Activated B cell treated with CpG ODN at 0.5 μM for 24 hours (primary cell): ENCODE measurements at regions not wholly inside any gene's neighbourhood (a gene's known extent, or its start where the extent isn't known, plus 50 kb on each side); places are given as distances from the start of the nearest gene placed in this dataset.

Experiments
- ATAC-seq: fragments of 200-7000 bp; cut with Tn5 transposase; one replicate; pipeline ENCODE4 v1.10.0; 2021; ENCODE audit warnings: low read depth, mild to moderate bottlenecking, moderate library complexity
- CTCF ChIA-PET: fragments of 350-600 bp; sonication (Branson Sonifier 250); formaldehyde crosslinking; loops from one replicate; lab custom pipeline; 2021; ENCODE audit warnings: antibody characterized with exemption; lab: Charles Lee
- POLR2A ChIA-PET: fragments of 350-600 bp; sonication (Branson Sonifier 250); formaldehyde crosslinking; loops from one replicate; lab custom pipeline; 2021; ENCODE audit warnings: antibody characterized with exemption; lab: Charles Lee
- DNase-seq: peaks from one replicate; pipeline ENCODE4 v3.0.0; 2022
- H3K27ac Mint-ChIP-seq: one replicate; pipeline ENCODE4 v1.8.0; 2020; ENCODE audit warnings: mixed read lengths
- H3K27me3 Mint-ChIP-seq: one replicate; pipeline ENCODE4 v1.8.0; 2021; ENCODE audit warnings: mixed read lengths
- H3K36me3 Mint-ChIP-seq: one replicate; pipeline ENCODE4 v1.8.0; 2021; ENCODE audit warnings: low read depth, mixed read lengths
- H3K4me1 Mint-ChIP-seq: one replicate; pipeline ENCODE4 v1.8.0; 2021; ENCODE audit warnings: mixed read lengths
- H3K4me3 Mint-ChIP-seq: one replicate; pipeline ENCODE4 v1.8.0; 2020; ENCODE audit warnings: mild to moderate bottlenecking, mixed read lengths
- H3K9me3 Mint-ChIP-seq: one replicate; pipeline ENCODE4 v1.8.0; 2020; ENCODE audit warnings: mixed read lengths
- intact Hi-C: fragments of 100-400 bp; cut with micrococcal nuclease; formaldehyde crosslinking; loops from one replicate; pipeline ENCODE4 v1.15.1; 2024
- TF ChIP-seq, protein P1 (sequence below): fragments of 200-600 bp; IDR thresholded peaks from one replicate; pipeline ENCODE4 v1.8.0; 2022; ENCODE audit warnings: antibody characterized with exemption, mild to moderate bottlenecking

DNA sequence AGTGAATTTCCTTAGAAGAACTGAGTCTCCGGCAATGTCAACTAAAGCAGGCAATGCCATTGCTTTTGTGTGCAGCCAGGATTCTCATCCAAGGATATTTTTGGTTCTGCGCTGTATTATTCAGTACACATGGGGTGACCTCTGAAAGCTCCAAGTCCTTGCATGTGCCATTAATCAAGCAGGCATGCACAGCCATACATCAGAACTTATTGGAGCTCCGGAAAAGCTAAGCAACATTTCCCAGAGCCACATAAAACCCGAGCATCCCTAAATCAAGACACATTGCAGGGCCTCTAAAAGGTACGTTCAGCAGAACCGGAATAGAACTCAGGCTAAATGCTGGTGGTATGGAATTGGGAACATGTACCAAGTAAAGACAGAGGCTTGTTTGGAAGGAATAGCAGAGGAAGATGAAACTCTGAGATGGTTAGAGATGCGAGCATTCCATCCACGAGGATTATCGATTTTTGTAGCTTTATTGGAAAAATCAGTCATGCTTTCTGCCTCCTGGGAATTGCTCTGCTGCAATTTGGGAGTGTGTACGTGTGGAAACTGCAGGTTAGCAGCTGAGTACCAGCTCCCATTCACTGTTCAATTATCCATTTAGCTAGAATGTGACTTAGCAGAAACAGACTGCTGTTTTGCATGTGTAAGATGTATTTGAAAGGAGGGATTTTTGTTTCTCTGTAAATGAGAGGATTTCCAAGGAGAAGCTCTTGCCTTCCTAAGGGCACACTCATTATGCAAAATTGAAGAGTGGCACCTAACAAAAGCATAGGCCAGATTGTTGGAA lies 143.7 kb upstream of the WWC1 start:
- H3K36me3 Mint-ChIP-seq = no peaks in the 10 kb centered on the region
- no peak overlapping the region for H3K4me3 Mint-ChIP-seq
- DNase-seq (no peak), ATAC-seq (no peak)
- H3K27me3 Mint-ChIP-seq = no peaks in the 10 kb centered on the region
- no peaks in the 10 kb centered on the region for H3K9me3 Mint-ChIP-seq
- H3K27ac Mint-ChIP-seq = no peak overlapping the region
- intact Hi-C loops = no loop called here
- POLR2A ChIA-PET = no interaction called here
- TF ChIP-seq, protein P1, sequence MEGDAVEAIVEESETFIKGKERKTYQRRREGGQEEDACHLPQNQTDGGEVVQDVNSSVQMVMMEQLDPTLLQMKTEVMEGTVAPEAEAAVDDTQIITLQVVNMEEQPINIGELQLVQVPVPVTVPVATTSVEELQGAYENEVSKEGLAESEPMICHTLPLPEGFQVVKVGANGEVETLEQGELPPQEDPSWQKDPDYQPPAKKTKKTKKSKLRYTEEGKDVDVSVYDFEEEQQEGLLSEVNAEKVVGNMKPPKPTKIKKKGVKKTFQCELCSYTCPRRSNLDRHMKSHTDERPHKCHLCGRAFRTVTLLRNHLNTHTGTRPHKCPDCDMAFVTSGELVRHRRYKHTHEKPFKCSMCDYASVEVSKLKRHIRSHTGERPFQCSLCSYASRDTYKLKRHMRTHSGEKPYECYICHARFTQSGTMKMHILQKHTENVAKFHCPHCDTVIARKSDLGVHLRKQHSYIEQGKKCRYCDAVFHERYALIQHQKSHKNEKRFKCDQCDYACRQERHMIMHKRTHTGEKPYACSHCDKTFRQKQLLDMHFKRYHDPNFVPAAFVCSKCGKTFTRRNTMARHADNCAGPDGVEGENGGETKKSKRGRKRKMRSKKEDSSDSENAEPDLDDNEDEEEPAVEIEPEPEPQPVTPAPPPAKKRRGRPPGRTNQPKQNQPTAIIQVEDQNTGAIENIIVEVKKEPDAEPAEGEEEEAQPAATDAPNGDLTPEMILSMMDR = no peak
- no peaks in the 10 kb centered on the region for H3K4me1 Mint-ChIP-seq
- CTCF ChIA-PET = no interaction called here

DNA sequence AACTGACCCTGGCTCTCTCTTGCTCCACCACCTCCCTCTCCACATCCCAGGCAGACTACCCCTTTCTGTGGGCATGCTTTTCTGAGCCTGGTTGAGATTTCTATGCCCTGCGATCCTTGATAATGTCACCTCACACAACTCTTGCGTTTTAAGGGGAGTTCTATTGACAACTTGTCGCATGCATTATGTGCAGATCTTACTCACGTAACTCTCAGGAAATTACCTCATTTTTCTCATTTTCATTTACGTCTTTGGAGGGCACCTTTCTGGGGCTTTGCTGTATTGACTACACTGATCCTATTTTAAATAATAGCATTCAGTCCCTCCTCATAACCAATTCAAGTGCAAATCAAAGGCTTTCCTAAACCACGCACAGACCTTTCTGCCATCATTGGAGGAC lies 140.4 kb upstream of the WWC1 start:
- H3K27ac Mint-ChIP-seq = no peak overlapping the region
- H3K36me3 Mint-ChIP-seq = no peaks in the 10 kb centered on the region
- H3K4me1 Mint-ChIP-seq = no peaks in the 10 kb centered on the region
- intact Hi-C loops = no loop called here
- H3K27me3 Mint-ChIP-seq = no peaks in the 10 kb centered on the region
- no peak for DNase-seq
- ChIA-PET POLR2A (no interaction called here), CTCF (no interaction called here)
- TF ChIP-seq, protein P1 = no peak
- ATAC-seq = no peak
- H3K9me3 Mint-ChIP-seq = no peaks in the 10 kb centered on the region
- no peak overlapping the region for H3K4me3 Mint-ChIP-seq

DNA sequence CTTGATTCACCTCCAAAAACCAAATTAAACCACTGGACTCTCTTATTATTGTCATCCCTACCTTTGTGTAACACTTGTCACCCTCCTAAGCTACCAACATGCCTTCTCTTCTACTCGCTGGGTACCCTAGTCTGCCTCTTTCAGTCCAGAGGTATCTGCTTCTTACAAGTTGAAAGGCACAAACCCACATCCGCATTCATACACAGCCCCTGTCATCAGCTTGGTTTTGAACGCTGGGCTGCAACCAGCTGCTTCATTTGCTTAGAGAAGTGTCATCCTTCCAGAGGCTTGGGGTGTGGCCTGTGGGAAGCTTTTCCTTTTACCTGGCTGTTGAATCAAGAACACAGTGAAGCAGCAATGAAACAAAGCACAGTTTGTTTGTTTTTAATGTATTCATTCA lies 138.8 kb upstream of the WWC1 start:
- intact Hi-C loops = no loop called here
- Mint-ChIP-seq H3K27ac (no peak overlapping the region), H3K4me1 (no peaks in the 10 kb centered on the region), H3K36me3 (no peaks in the 10 kb centered on the region), H3K4me3 (no peak overlapping the region), H3K9me3 (no peaks in the 10 kb centered on the region), H3K27me3 (no peaks in the 10 kb centered on the region)
- POLR2A ChIA-PET = no interaction called here
- TF ChIP-seq, protein P1 = no peak
- DNase-seq (no peak), ATAC-seq (no peak)
- CTCF ChIA-PET = no interaction called here

DNA sequence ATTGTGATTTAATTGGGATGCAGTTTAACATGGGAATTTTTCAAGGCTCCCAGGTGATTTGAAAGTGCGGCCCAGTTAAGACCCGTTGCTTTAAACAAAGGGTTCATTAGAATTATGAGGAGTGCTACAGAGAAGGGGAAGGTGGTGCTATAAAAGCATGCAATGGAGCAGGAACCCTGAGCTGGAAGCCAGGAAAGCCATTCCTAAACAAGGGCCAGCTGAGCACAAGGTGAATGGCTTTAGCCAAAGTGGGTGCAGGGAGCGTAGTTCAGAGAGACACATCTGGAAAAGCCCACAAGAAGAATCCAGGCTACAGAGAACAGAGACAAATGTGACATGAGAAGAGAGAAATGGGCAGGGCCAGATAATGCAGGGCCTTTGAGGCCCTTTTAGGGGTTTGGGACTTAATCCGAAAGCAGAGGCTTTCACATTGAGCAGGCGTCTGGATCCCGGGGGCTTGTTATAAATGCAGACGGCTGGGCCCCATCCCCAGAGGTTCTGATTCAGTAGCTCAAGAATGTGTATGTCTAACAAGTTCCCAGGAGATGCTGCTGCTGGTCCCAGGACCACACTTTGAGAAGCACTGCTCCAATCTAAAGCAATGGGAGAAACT lies 138.1 kb upstream of the WWC1 start:
- Mint-ChIP-seq H3K4me3 (no peak overlapping the region), H3K36me3 (no peaks in the 10 kb centered on the region), H3K9me3 (no peaks in the 10 kb centered on the region), H3K27ac (no peak overlapping the region), H3K4me1 (no peaks in the 10 kb centered on the region), H3K27me3 (no peaks in the 10 kb centered on the region)
- ATAC-seq (no peak), DNase-seq (no peak)
- CTCF ChIA-PET = no interaction called here
- TF ChIP-seq, protein P1 = no peak
- intact Hi-C loops = no loop called here
- POLR2A ChIA-PET = no interaction called here

DNA sequence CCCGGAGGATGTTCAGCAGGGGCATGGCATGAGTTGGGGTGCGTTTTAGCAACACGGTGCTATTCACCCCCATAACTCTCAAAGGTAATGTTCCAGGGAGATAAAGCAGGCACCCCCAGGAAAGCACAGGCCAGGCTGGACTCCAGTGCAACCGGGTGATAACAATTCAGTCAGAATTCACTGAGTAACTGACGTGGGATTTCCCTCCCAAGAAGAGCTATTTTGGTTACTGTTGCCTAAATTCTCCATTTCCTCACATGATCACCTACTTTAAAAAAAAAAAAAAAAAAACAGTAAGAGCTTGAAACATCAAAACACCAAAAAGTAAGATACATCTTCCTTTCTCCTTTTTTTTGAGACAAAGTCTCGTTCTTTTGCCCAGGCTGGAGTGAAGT lies 137.6 kb upstream of the WWC1 start:
- H3K27me3 Mint-ChIP-seq = no peaks in the 10 kb centered on the region
- no peak for ATAC-seq

More for the DNA sequence above, 137.6 kb upstream of the WWC1 start:
- no peaks in the 10 kb centered on the region for H3K36me3 Mint-ChIP-seq
- POLR2A ChIA-PET = no interaction called here
- TF ChIP-seq, protein P1 = no peak
- no peak for DNase-seq
- intact Hi-C loops = no loop called here
- H3K27ac Mint-ChIP-seq = no peak overlapping the region
- CTCF ChIA-PET = no interaction called here
- H3K4me1 Mint-ChIP-seq = no peaks in the 10 kb centered on the region
- no peak overlapping the region for H3K4me3 Mint-ChIP-seq
- H3K9me3 Mint-ChIP-seq = no peaks in the 10 kb centered on the region
